ENCODE measurements at regions not wholly inside any gene's neighbourhood (a gene's known extent, or its start where the extent isn't known, plus 50 kb on each side); places are given as distances from the start of the nearest gene placed in this dataset.

GRCh38 chr3:187519428-187519890 is 150.7 kb downstream of the SST start:
- no peak overlapping the region for H2AFZ ChIP-seq (ENCODE audit: low read depth, low read length)
- ChIA-PET POLR2A (no interaction called here), CTCF (no interaction called here)
- no peak for FAIRE-seq
- H3K79me2 ChIP-seq (ENCODE audit: control insufficient read depth, insufficient read depth, low read length), result no peaks in the 10 kb centered on the region
- no peaks in the 10 kb centered on the region for H3K36me3 ChIP-seq (ENCODE audit: control insufficient read depth in 2 of 2, extremely low read depth in 1 of 2, insufficient read depth in 2 of 2, low read length in 2 of 2)
- H4K20me1 ChIP-seq (replicated peaks; ENCODE audit: control insufficient read depth, extremely low read depth, insufficient read depth, low read length), result no peaks in the 10 kb centered on the region
- H3K9me3 ChIP-seq (replicated peaks; ENCODE audit: control insufficient read depth, insufficient read depth, low read length), result no peaks in the 10 kb centered on the region
- dilution Hi-C loops (cut with MboI; ENCODE audit: extremely low pct_ligation_motif_present, low sequenced_read_pairs), result no loop called here
- H3K27me3 ChIP-seq (ENCODE audit: control insufficient read depth in 2 of 2, insufficient read depth in 2 of 2, low read length in 2 of 2), result no peaks in the 10 kb centered on the region
- intact Hi-C loops (cut with micrococcal nuclease), result no loop called here
- H3K4me3 ChIP-seq (replicated peaks in 1 of 3; ENCODE audit: insufficient read depth in 1 of 3, low read depth in 1 of 3, low read length in 3 of 3), result no peak overlapping the region
- BruUV-seq (replicated peaks), result no TSS peak
- DNase-seq (ENCODE audit: low read depth, low spot score), result no peak
- no peak for TF ChIP-seq CTCF (IDR thresholded peaks at IDR 0.05; ENCODE audit: extremely low read depth in 1 of 2, insufficient read depth in 1 of 2, low read depth in 1 of 2, low read length in 2 of 2)
- TF ChIP-seq MYC (IDR thresholded peaks at IDR 0.05; ENCODE audit: low read depth, low read length), result no peak
- TF ChIP-seq GATA2 (IDR thresholded peaks at IDR 0.05; ENCODE audit: insufficient read depth, insufficient read length, low read depth, low read length), result no peak
- no peak for TF ChIP-seq EZH2 (IDR thresholded peaks at IDR 0.05; ENCODE audit: borderline replicate concordance, low read depth, low read length, severe bottlenecking)
- no peak for TF ChIP-seq JUN (IDR thresholded peaks at IDR 0.05; ENCODE audit: borderline replicate concordance, insufficient read depth, insufficient read length, low read depth)
- no peak for TF ChIP-seq POLR2A (IDR thresholded peaks at IDR 0.05; ENCODE audit: low read depth, low read length)
- TF ChIP-seq FOS (IDR thresholded peaks at IDR 0.05; ENCODE audit: borderline replicate concordance, insufficient read depth, low read length), result no peak
- TF ChIP-seq MAX (IDR thresholded peaks at IDR 0.05; ENCODE audit: insufficient read depth, insufficient read length), result no peak
- H3K9ac ChIP-seq (replicated peaks; ENCODE audit: extremely low read depth, insufficient read depth, low read length), result no peak overlapping the region
- H3K9me1 ChIP-seq (replicated peaks; ENCODE audit: control insufficient read depth, extremely low read depth, insufficient read depth, low read length), result no peaks in the 10 kb centered on the region
- no peak overlapping the region for H3K4me2 ChIP-seq (ENCODE audit: insufficient read depth, low read length)
- H3K4me1 ChIP-seq (ENCODE audit: control insufficient read depth, extremely low read depth, insufficient read depth, low read length), result no peaks in the 10 kb centered on the region
- no peak overlapping the region for H3K27ac ChIP-seq (ENCODE audit: insufficient read depth, low read depth, low read length)
